Mesenteric fat pad (tissue), 1 donor: ENCODE measurements at regions not wholly inside any gene's neighbourhood (a gene's known extent, or its start where the extent isn't known, plus 50 kb on each side); places are given as distances from the start of the nearest gene placed in this dataset.

Source experiments
- DNase-seq: peaks from one replicate; pipeline ENCODE4 v3.0.0-alpha.2; 2020; ENCODE audit warnings: low spot score
- donor health status: DM: yes; HTN: yes; CAD: no.

- DNase-seq = no peak
Observed at GRCh38 chr2:53265544-53266299, 501.9 kb upstream of the CHAC2 start.

- DNase-seq = no peak
Observed at GRCh38 chr2:53260568-53260967, 507.0 kb upstream of the CHAC2 start.

- no peak for DNase-seq
Observed at GRCh38 chr2:53259395-53260009, 508.1 kb upstream of the CHAC2 start.

GRCh38 chr2:53257287-53257686 lies 510.3 kb upstream of the CHAC2 start:
- DNase-seq = no peak

- DNase-seq = no peak
Observed at GRCh38 chr2:53253244-53253643, 514.4 kb upstream of the CHAC2 start.

- no peak for DNase-seq
Observed at GRCh38 chr2:53252115-53252514, 515.5 kb upstream of the CHAC2 start.

- DNase-seq = no peak
Observed at GRCh38 chr2:53247956-53248735, 519.5 kb upstream of the CHAC2 start.

GRCh38 chr2:53243430-53243829 lies 524.2 kb upstream of the CHAC2 start:
- DNase-seq = no peak

- no peak for DNase-seq
Observed at GRCh38 chr2:53242090-53242489, 525.5 kb upstream of the CHAC2 start.

GRCh38 chr2:53235836-53236582 lies 531.6 kb upstream of the CHAC2 start:
- no peak for DNase-seq

GRCh38 chr2:53234548-53234903 lies 533.1 kb upstream of the CHAC2 start:
- no peak for DNase-seq

- no peak for DNase-seq
Observed at GRCh38 chr2:53233759-53234547, 533.7 kb upstream of the CHAC2 start.

GRCh38 chr2:53231908-53232307 lies 535.7 kb upstream of the CHAC2 start:
- DNase-seq = no peak

GRCh38 chr2:53230691-53231090 lies 536.9 kb upstream of the CHAC2 start:
- no peak for DNase-seq

GRCh38 chr2:53227535-53227934 lies 540.1 kb upstream of the CHAC2 start:
- DNase-seq = no peak

- no peak for DNase-seq
Observed at GRCh38 chr2:53220969-53221368, 546.6 kb upstream of the CHAC2 start.

GRCh38 chr2:53217250-53217649 lies 550.4 kb upstream of the CHAC2 start:
- no peak for DNase-seq

GRCh38 chr2:53216805-53217204 lies 550.8 kb upstream of the CHAC2 start:
- no peak for DNase-seq

GRCh38 chr2:53212576-53212975 lies 555.0 kb upstream of the CHAC2 start:
- DNase-seq = no peak

GRCh38 chr2:53211201-53211774 lies 556.3 kb upstream of the CHAC2 start:
- DNase-seq = no peak

- DNase-seq = no peak
Observed at GRCh38 chr2:53210538-53210937, 557.1 kb upstream of the CHAC2 start.
